Duodenal mucosa (tissue), 2 donors: ENCODE measurements at regions not wholly inside any gene's neighbourhood (a gene's known extent, or its start where the extent isn't known, plus 50 kb on each side); places are given as distances from the start of the nearest gene placed in this dataset.

Experiments used
- H3K27ac ChIP-seq: one replicate; pipeline ENCODE4 v1.7.0; 2013; ENCODE audit warnings: low read depth, low read length
- H3K27me3 ChIP-seq, 2 donors: one replicate each; pipeline ENCODE4 v1.7.0; 2013; ENCODE audit warnings: low read length in 2 of 2, control low read depth in 1 of 2; ENCODE audit not compliant: insufficient read depth in 2 of 2, control insufficient read depth in 1 of 2
- H3K36me3 ChIP-seq, 2 donors: one replicate each; pipeline ENCODE4 v1.7.0; 2013; ENCODE audit warnings: low read length in 2 of 2, control low read depth in 1 of 2; ENCODE audit not compliant: insufficient read depth in 2 of 2, control insufficient read depth in 1 of 2
- H3K4me1 ChIP-seq, 2 donors: one replicate each; pipeline ENCODE4 v1.7.0; 2013; ENCODE audit warnings: low read length in 2 of 2, control low read depth in 1 of 2; ENCODE audit not compliant: insufficient read depth in 2 of 2, control insufficient read depth in 1 of 2
- H3K4me3 ChIP-seq, 2 donors: one replicate each; pipeline ENCODE4 v1.7.0; 2013; ENCODE audit warnings: low read length in 2 of 2, low read depth in 1 of 2
- H3K9ac ChIP-seq, 2 donors: one replicate each; pipeline ENCODE4 v1.7.0; 2013; ENCODE audit warnings: low read length in 2 of 2, low read depth in 1 of 2
- H3K9me3 ChIP-seq, 2 donors: one replicate each; pipeline ENCODE4 v1.7.0; 2013; ENCODE audit warnings: low read length in 2 of 2, control low read depth in 1 of 2; ENCODE audit not compliant: control insufficient read depth in 1 of 2

DNA sequence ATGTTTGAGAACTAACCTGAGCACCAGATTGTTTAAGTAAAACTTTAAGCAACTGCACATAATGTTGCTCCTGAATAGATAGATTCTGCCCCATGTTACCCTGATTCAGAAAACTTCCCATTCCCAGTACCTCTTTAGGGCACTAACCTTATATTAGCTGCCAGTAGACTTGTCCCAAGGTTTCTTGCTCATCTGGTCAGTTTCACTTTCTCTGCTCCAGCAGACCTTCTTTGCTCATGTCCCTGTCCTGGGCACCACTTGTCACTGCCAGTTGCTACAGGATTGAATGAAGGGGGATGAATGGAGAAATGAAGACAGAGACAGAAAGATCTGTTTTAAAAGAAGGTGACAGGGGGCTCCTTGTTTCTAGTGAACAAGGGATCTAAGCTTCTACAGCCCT, 65.2 kb upstream of the UGT2B10 start:
- Histone ChIP-seq H3K4me3 (peak overlapping the region in 1 of 2 donors; percentile 41), H3K9ac (peak overlapping the region in 1 of 2 donors; percentile 6)

GRCh38 chr4:68751138-68751537, 64.7 kb upstream of the UGT2B10 start:
- Histone ChIP-seq H3K9me3 (peaks cover 0 to 5% of the 10 kb centered on the region in 2 donors), H3K4me3 (no peak overlapping the region), H3K4me1 (peaks cover 4 to 12% of the 10 kb centered on the region in 2 donors), H3K27ac (no peak overlapping the region), H3K27me3 (no peaks in the 10 kb centered on the region), H3K9ac (no peak overlapping the region), H3K36me3 (no peaks in the 10 kb centered on the region)

More for the DNA sequence above, 65.2 kb upstream of the UGT2B10 start:
- no peaks in the 10 kb centered on the region for H3K27me3 ChIP-seq
- H3K4me1 ChIP-seq: peaks cover 9 to 15% of the 10 kb centered on the region in 2 donors
- no peaks in the 10 kb centered on the region for H3K36me3 ChIP-seq
- peaks cover 0 to 5% of the 10 kb centered on the region in 2 donors for H3K9me3 ChIP-seq
- no peak overlapping the region for H3K27ac ChIP-seq

DNA sequence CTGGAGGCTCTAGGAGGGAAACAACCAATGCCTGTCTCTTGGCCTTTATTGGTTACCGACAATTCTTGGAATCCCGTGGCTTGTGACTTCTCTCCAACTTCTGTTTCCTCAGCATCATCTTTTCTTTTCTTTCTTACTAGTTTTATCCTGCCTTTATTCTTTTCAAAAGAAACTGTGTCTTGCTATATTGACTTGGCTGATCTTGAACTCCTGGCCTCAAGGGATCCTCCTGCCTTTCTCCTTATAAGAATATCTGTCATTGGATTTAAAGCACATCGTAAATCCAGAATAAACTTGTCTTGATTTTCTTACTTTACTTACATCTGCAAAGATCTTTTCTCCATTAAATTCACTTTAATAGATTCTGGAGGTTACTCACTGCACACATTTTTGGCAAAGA, 49.9 kb upstream of the UGT2B10 start:
- Histone ChIP-seq H3K4me1 (no peaks in the 10 kb centered on the region), H3K27ac (no peak overlapping the region), H3K27me3 (no peaks in the 10 kb centered on the region), H3K36me3 (no peaks in the 10 kb centered on the region), H3K9me3 (no peaks in the 10 kb centered on the region), H3K4me3 (no peak overlapping the region), H3K9ac (no peak overlapping the region)
